ENCODE measurements at regions not wholly inside any gene's neighbourhood (a gene's known extent, or its start where the extent isn't known, plus 50 kb on each side); places are given as distances from the start of the nearest gene placed in this dataset.

DNA sequence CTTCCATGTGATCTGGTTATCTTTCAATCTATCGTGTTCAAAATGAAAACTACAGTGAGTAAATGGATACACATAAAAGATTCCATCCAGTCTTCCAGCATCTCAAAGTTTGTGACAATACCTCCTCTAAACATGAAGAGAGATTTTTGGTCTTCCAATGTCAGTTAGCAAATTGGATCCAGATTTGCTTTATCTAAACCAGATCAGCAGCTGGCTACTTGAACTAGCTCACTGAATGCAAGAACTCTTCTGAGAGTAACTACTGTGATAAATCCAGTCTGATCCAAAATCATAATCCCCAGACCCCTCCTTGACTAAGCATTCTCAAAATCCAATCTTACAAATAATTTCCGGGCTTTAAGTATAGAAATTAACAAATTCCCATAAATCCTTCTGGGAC lies 2177.9 kb upstream of the C9orf72 start:
- Histone ChIP-seq H3K27ac (ENCODE audit: insufficient read depth, low read depth, low read length) (no peak overlapping the region), H3K9me1 (replicated peaks; ENCODE audit: control insufficient read depth, extremely low read depth, insufficient read depth, low read length) (no peaks in the 10 kb centered on the region), H2AFZ (ENCODE audit: low read depth, low read length) (no peak overlapping the region), H3K4me1 (ENCODE audit: control insufficient read depth, extremely low read depth, insufficient read depth, low read length) (no peaks in the 10 kb centered on the region), H3K4me2 (ENCODE audit: insufficient read depth, low read length) (no peak overlapping the region), H3K36me3 (ENCODE audit: control insufficient read depth in 2 of 2, extremely low read depth in 1 of 2, insufficient read depth in 2 of 2, low read length in 2 of 2) (no peaks in the 10 kb centered on the region), H3K79me2 (ENCODE audit: control insufficient read depth, insufficient read depth, low read length) (no peaks in the 10 kb centered on the region), H3K9ac (replicated peaks; ENCODE audit: extremely low read depth, insufficient read depth, low read length) (no peak overlapping the region), H3K27me3 (ENCODE audit: control insufficient read depth in 2 of 2, insufficient read depth in 2 of 2, low read length in 2 of 2) (no peaks in the 10 kb centered on the region), H3K9me3 (replicated peaks; ENCODE audit: control insufficient read depth, insufficient read depth, low read length) (no peaks in the 10 kb centered on the region), H3K4me3 (replicated peaks in 1 of 3; ENCODE audit: insufficient read depth in 1 of 3, low read depth in 1 of 3, low read length in 3 of 3) (no peak overlapping the region), H4K20me1 (replicated peaks; ENCODE audit: control insufficient read depth, extremely low read depth, insufficient read depth, low read length) (no peaks in the 10 kb centered on the region)
- ChIA-PET CTCF (no interaction called here), POLR2A (no interaction called here)
- intact Hi-C loops (cut with micrococcal nuclease): no loop called here
- TF ChIP-seq MYC (IDR thresholded peaks at IDR 0.05; ENCODE audit: low read depth, low read length) (no peak), POLR2AphosphoS5 (IDR thresholded peaks at IDR 0.05; ENCODE audit: insufficient read depth, low read depth, low read length) (no peak), POLR2A (IDR thresholded peaks at IDR 0.05; ENCODE audit: low read depth, low read length) (no peak)
- no peak for FAIRE-seq
- BruUV-seq (replicated peaks): no TSS peak
- dilution Hi-C loops (cut with MboI; ENCODE audit: extremely low pct_ligation_motif_present, low sequenced_read_pairs): no loop called here
- DNase-seq (ENCODE audit: low read depth, low spot score): no peak

DNA sequence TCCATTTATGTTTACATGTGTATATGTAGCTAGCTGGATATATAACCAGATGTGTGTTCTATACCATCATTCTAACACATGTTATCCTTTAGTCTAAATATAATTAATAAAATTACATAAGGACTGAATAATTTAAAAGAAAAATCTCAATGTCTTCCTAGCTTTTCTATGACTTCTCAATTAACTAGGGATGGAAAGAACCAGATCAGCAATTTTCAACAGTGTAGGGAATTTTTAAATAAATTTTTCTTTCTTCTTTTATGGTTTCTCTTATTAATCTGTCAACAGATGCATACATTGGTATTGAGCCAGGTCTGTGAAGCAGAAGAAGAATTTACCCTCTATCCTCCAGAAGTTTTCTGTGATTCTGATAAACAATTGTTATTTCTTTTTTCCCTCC lies 2180.4 kb upstream of the C9orf72 start:
- Histone ChIP-seq H4K20me1 (replicated peaks; ENCODE audit: control insufficient read depth, extremely low read depth, insufficient read depth, low read length) (no peaks in the 10 kb centered on the region), H3K27ac (ENCODE audit: insufficient read depth, low read depth, low read length) (no peak overlapping the region), H3K9me3 (replicated peaks; ENCODE audit: control insufficient read depth, insufficient read depth, low read length) (no peaks in the 10 kb centered on the region), H3K9me1 (replicated peaks; ENCODE audit: control insufficient read depth, extremely low read depth, insufficient read depth, low read length) (no peaks in the 10 kb centered on the region), H3K4me3 (replicated peaks in 1 of 3; ENCODE audit: insufficient read depth in 1 of 3, low read depth in 1 of 3, low read length in 3 of 3) (no peak overlapping the region), H3K4me1 (ENCODE audit: control insufficient read depth, extremely low read depth, insufficient read depth, low read length) (no peaks in the 10 kb centered on the region), H3K4me2 (ENCODE audit: insufficient read depth, low read length) (no peak overlapping the region), H3K27me3 (ENCODE audit: control insufficient read depth in 2 of 2, insufficient read depth in 2 of 2, low read length in 2 of 2) (no peaks in the 10 kb centered on the region), H2AFZ (ENCODE audit: low read depth, low read length) (no peak overlapping the region), H3K79me2 (ENCODE audit: control insufficient read depth, insufficient read depth, low read length) (no peaks in the 10 kb centered on the region), H3K36me3 (ENCODE audit: control insufficient read depth in 2 of 2, extremely low read depth in 1 of 2, insufficient read depth in 2 of 2, low read length in 2 of 2) (no peaks in the 10 kb centered on the region), H3K9ac (replicated peaks; ENCODE audit: extremely low read depth, insufficient read depth, low read length) (no peak overlapping the region)
- POLR2A ChIA-PET: no interaction called here
- TF ChIP-seq MAX (IDR thresholded peaks at IDR 0.05; ENCODE audit: insufficient read depth, insufficient read length): no peak
- TF ChIP-seq FOS (IDR thresholded peaks at IDR 0.05; ENCODE audit: borderline replicate concordance, insufficient read depth, low read length): no peak
- no peak for TF ChIP-seq MYC (IDR thresholded peaks at IDR 0.05; ENCODE audit: low read depth, low read length)
- no peak for TF ChIP-seq POLR2AphosphoS5 (IDR thresholded peaks at IDR 0.05; ENCODE audit: insufficient read depth, low read depth, low read length)
- TF ChIP-seq JUN (IDR thresholded peaks at IDR 0.05; ENCODE audit: borderline replicate concordance, insufficient read depth, insufficient read length, low read depth): no peak
- TF ChIP-seq CTCF (IDR thresholded peaks at IDR 0.05; ENCODE audit: extremely low read depth in 1 of 2, insufficient read depth in 1 of 2, low read depth in 1 of 2, low read length in 2 of 2): no peak
- TF ChIP-seq GATA2 (IDR thresholded peaks at IDR 0.05; ENCODE audit: insufficient read depth, insufficient read length, low read depth, low read length): no peak
- TF ChIP-seq POLR2A (IDR thresholded peaks at IDR 0.05; ENCODE audit: low read depth, low read length): no peak
- no peak for TF ChIP-seq EZH2 (IDR thresholded peaks at IDR 0.05; ENCODE audit: borderline replicate concordance, low read depth, low read length, severe bottlenecking)
- BruUV-seq (replicated peaks): no TSS peak
- intact Hi-C loops (cut with micrococcal nuclease) (no loop called here), dilution Hi-C loops (cut with MboI; ENCODE audit: extremely low pct_ligation_motif_present, low sequenced_read_pairs) (no loop called here)
- DNase-seq (ENCODE audit: low read depth, low spot score) (no peak), FAIRE-seq (no peak)
- CTCF ChIA-PET: no interaction called here
